HCT116 (cell line): ENCODE measurements at regions not wholly inside any gene's neighbourhood (a gene's known extent, or its start where the extent isn't known, plus 50 kb on each side); places are given as distances from the start of the nearest gene placed in this dataset.

Experiments used
- ATAC-seq: fragments of 200-7000 bp; cut with Tn5 transposase; 2 replicates; pipeline ENCODE4 v1.9.1; 2020; ENCODE audit warnings: mild to moderate bottlenecking, moderate library complexity
- BruUV-seq: library from RNA; stranded (reverse); fragments of 400-500 nt; replicated peaks from 2 replicates; lab custom pipeline; 2021; lab: Mats Ljungman, UMichigan
- CTCF ChIA-PET: fragments of 300-600 bp; sonication (Branson Sonifier 250); formaldehyde crosslinking; loops from one replicate; lab custom pipeline; 2021; ENCODE audit warnings: antibody characterized with exemption; lab: Charles Lee
- POLR2A ChIA-PET: fragments of 300-600, 350-600 bp; sonication (Branson Sonifier 250); formaldehyde crosslinking; loops from one replicate; lab custom pipeline; 2021; ENCODE audit warnings: antibody characterized with exemption; lab: Charles Lee
- RAD21 ChIA-PET, 2 experiments: fragments of 300-600 bp; sonication (Branson Sonifier 250); formaldehyde crosslinking; loops; one replicate each; lab custom pipeline; 2023; ENCODE audit warnings: low total read pairs in 2 of 2; ENCODE audit not compliant: uncharacterized antibody in 2 of 2, unreplicated experiment in 2 of 2, low non-redundant PET in 1 of 2; lab: Charles Lee
- DNase-seq: peaks from one replicate; pipeline ENCODE4 v3.0.0-alpha.2; 2010; ENCODE audit warnings: low read depth, low spot score
- H2AFZ ChIP-seq: fragments of 200-600 bp; shearing (Covaris generic), sonication (generic); 2 replicates; pipeline ENCODE4 v1.6.1; 2017; ENCODE audit warnings: low read depth, mixed run types, mixed read lengths, antibody characterized with exemption, low read length; ENCODE audit not compliant: poor library complexity, severe bottlenecking
- H3K27ac ChIP-seq: 2 replicates; pipeline ENCODE4 v1.5.1; 2012; ENCODE audit warnings: low read depth, low read length
- H3K27me3 ChIP-seq: fragments of 200-600 bp; sonication (generic); 2 replicates; pipeline ENCODE4 v1.6.1; 2016; ENCODE audit warnings: mixed run types, low read length, mixed read lengths; ENCODE audit not compliant: insufficient read depth
- H3K36me3 ChIP-seq, 2 experiments: fragments of 200-500 bp in 1 of 2; fragments of 200-600 bp in 1 of 2; sonication (Bioruptor generic) in 1 of 2; sonication (generic) in 1 of 2; 2 replicates each; pipeline versions ENCODE4 v1.5.1 to v1.6.1; 2014 to 2016; ENCODE audit warnings: low read length in 2 of 2, inconsistent platforms in 1 of 2, mixed read lengths in 1 of 2, mixed run types in 1 of 2; ENCODE audit not compliant: insufficient read depth in 2 of 2, control insufficient read depth in 1 of 2
- H3K4me1 ChIP-seq, 2 experiments: fragments of 200-600 bp in 1 of 2; sonication (generic) in 1 of 2; 2 replicates each; pipeline versions ENCODE4 v1.5.1 to v1.6.1; 2012 to 2017; ENCODE audit warnings: low read length in 2 of 2, inconsistent platforms in 1 of 2, mild to moderate bottlenecking in 1 of 2, mixed read lengths in 1 of 2, mixed run types in 1 of 2, moderate library complexity in 1 of 2; ENCODE audit not compliant: insufficient read depth in 2 of 2, control insufficient read depth in 1 of 2
- H3K4me2 ChIP-seq: fragments of 200-600 bp; sonication (generic); 2 replicates; pipeline ENCODE4 v1.6.1; 2017; ENCODE audit warnings: mixed run types, low read length, mixed read lengths
- H3K4me3 ChIP-seq, 2 experiments: fragments of 200-600 bp in 1 of 2; sonication (generic) in 1 of 2; replicated peaks in 1 of 2; 2 replicates each; pipeline ENCODE4 v1.5.1; 2011 to 2016; ENCODE audit warnings: low read length in 2 of 2, control low read depth in 1 of 2, low read depth in 1 of 2, mild to moderate bottlenecking in 1 of 2, mixed read lengths in 1 of 2, mixed run types in 1 of 2
- H3K79me2 ChIP-seq: fragments of 200-600 bp; sonication (generic); 2 replicates; pipeline ENCODE4 v1.6.1; 2017; ENCODE audit warnings: mild to moderate bottlenecking, mixed run types, low read length, moderate library complexity, mixed read lengths; ENCODE audit not compliant: insufficient read depth
- H3K9ac ChIP-seq: fragments of 200-600 bp; sonication (generic); 2 replicates; pipeline ENCODE4 v1.6.1; 2016; ENCODE audit warnings: low read length, mixed read lengths
- H3K9me2 ChIP-seq: fragments of 200-600 bp; sonication (generic), shearing (Covaris generic); 2 replicates; pipeline ENCODE4 v1.6.1; 2017; ENCODE audit warnings: mixed run types, mild to moderate bottlenecking, moderate library complexity; ENCODE audit not compliant: insufficient read depth
- H3K9me3 ChIP-seq, 2 experiments: fragments of 200-500 bp in 1 of 2; fragments of 200-600 bp in 1 of 2; sonication (Bioruptor generic) in 1 of 2; sonication (generic) in 1 of 2; 2 replicates each; pipeline ENCODE4 v1.6.1; 2014 to 2017; ENCODE audit warnings: low read length in 2 of 2, mixed read lengths in 2 of 2, inconsistent platforms in 1 of 2, low read depth in 1 of 2, mild to moderate bottlenecking in 1 of 2, mixed run types in 1 of 2, moderate library complexity in 1 of 2; ENCODE audit not compliant: control insufficient read depth in 1 of 2, insufficient read depth in 1 of 2
- H4K20me1 ChIP-seq: fragments of 200-600 bp; sonication (generic), shearing (Covaris generic); 2 replicates; pipeline ENCODE4 v1.6.1; 2017; ENCODE audit warnings: mixed run types, mild to moderate bottlenecking, moderate library complexity; ENCODE audit not compliant: insufficient read depth
- ATF3 ChIP-seq: IDR thresholded peaks from 2 replicates; pipeline ENCODE4 v1.6.1; 2012
- EZH2phosphoT487 ChIP-seq: fragments of 200-600 bp; IDR thresholded peaks from 2 replicates; pipeline ENCODE4 v1.6.1; 2018; ENCODE audit warnings: antibody characterized with exemption, borderline replicate concordance
- JUND ChIP-seq: IDR thresholded peaks from 2 replicates; pipeline ENCODE4 v1.6.1; 2012
- POLR2A ChIP-seq: IDR thresholded peaks from 2 replicates; pipeline ENCODE4 v1.7.0; 2011; ENCODE audit warnings: borderline replicate concordance; ENCODE audit not compliant: insufficient read depth, insufficient read length; ENCODE audit errors: extremely low read depth
- REST ChIP-seq: IDR thresholded peaks from 2 replicates; pipeline ENCODE4 v1.6.1; 2012; ENCODE audit warnings: low read depth
- TCF7L2 ChIP-seq: IDR thresholded peaks from 2 replicates; pipeline ENCODE4 v1.7.0; 2011; ENCODE audit warnings: borderline replicate concordance, inconsistent platforms; ENCODE audit not compliant: insufficient read depth, insufficient read length; ENCODE audit errors: extremely low read depth
- YY1 ChIP-seq: IDR thresholded peaks from 2 replicates; pipeline ENCODE4 v1.6.1; 2011; ENCODE audit warnings: low read length, low read depth, moderate library complexity, mild to moderate bottlenecking; ENCODE audit not compliant: insufficient replicate concordance; ENCODE audit errors: extremely low read depth
- intact Hi-C: fragments of 100-400 bp; cut with micrococcal nuclease; formaldehyde crosslinking; loops from 2 replicates; pipeline ENCODE4 v1.10.0; 2022

GRCh38 chr2:114139542-114139941, 249.7 kb downstream of the ACTR3 start:
- Histone ChIP-seq H3K4me1 (no peaks in the 10 kb centered on the region), H3K4me2 (no peak overlapping the region), H3K9me3 (no peaks in the 10 kb centered on the region), H3K9ac (no peak overlapping the region), H3K79me2 (no peaks in the 10 kb centered on the region), H2AFZ (no peak overlapping the region), H3K9me2 (no peaks in the 10 kb centered on the region), H3K4me3 (no peak overlapping the region), H3K36me3 (no peaks in the 10 kb centered on the region), H3K27me3 (no peaks in the 10 kb centered on the region), H4K20me1 (no peaks in the 10 kb centered on the region), H3K27ac (no peak overlapping the region)
- ATAC-seq (no peak), DNase-seq (no peak)
- ChIA-PET POLR2A (no interaction called here), CTCF (no interaction called here), RAD21 (no interaction called here)
- BruUV-seq = no TSS peak
- TF ChIP-seq YY1 (no peak), JUND (no peak), EZH2phosphoT487 (no peak), POLR2A (no peak), REST (no peak), TCF7L2 (no peak), ATF3 (no peak)
- intact Hi-C loops = no loop called here
